NCI-H1417 (cell line): ENCODE measurements at regions not wholly inside any gene's neighbourhood (a gene's known extent, or its start where the extent isn't known, plus 50 kb on each side); places are given as distances from the start of the nearest gene placed in this dataset.

Experiments used
- DNase-seq, 3 experiments: peaks; one replicate each; lab custom pipeline; 2025; lab: John Stamatoyannopoulos, UW

GRCh38 chr3:152218602-152219001 lies 50.1 kb upstream of the MBNL1 start:
- no peak for DNase-seq
